VCaP (cell line): ENCODE measurements at regions not wholly inside any gene's neighbourhood (a gene's known extent, or its start where the extent isn't known, plus 50 kb on each side); places are given as distances from the start of the nearest gene placed in this dataset.

Experiments used
- H3K27ac ChIP-seq: fragments of 450-650 bp; 2 replicates; pipeline ENCODE4 v1.5.1; 2017
- CTCF ChIP-seq: fragments of 450-650 bp; conservative IDR thresholded peaks from 2 replicates; pipeline ENCODE4 v1.5.1; 2017; ENCODE audit warnings: mild to moderate bottlenecking, moderate library complexity

GRCh38 chr18:22278798-22279197 is 109.4 kb downstream of the GATA6 start:
- H3K27ac ChIP-seq = no peak overlapping the region
- no peak for TF ChIP-seq CTCF

- no peak overlapping the region for H3K27ac ChIP-seq
- TF ChIP-seq CTCF = no peak
Measured at GRCh38 chr18:22277758-22278157, 108.4 kb downstream of the GATA6 start.

- TF ChIP-seq CTCF = no peak
- no peak overlapping the region for H3K27ac ChIP-seq
Measured at GRCh38 chr18:22276334-22276713, 106.9 kb downstream of the GATA6 start.

GRCh38 chr18:22275706-22276333 is 106.4 kb downstream of the GATA6 start:
- no peak overlapping the region for H3K27ac ChIP-seq
- TF ChIP-seq CTCF = no peak

- no peak for TF ChIP-seq CTCF
- no peak overlapping the region for H3K27ac ChIP-seq
Measured at GRCh38 chr18:22273101-22274039, 104.0 kb downstream of the GATA6 start.

- no peak overlapping the region for H3K27ac ChIP-seq
- TF ChIP-seq CTCF = no peak
Measured at GRCh38 chr18:22272242-22272641, 102.9 kb downstream of the GATA6 start.

GRCh38 chr18:22271030-22271429 is 101.6 kb downstream of the GATA6 start:
- H3K27ac ChIP-seq = no peak overlapping the region
- no peak for TF ChIP-seq CTCF
